Testis (tissue), 2 donors: ENCODE measurements at regions not wholly inside any gene's neighbourhood (a gene's known extent, or its start where the extent isn't known, plus 50 kb on each side); places are given as distances from the start of the nearest gene placed in this dataset.

ENCODE experiments used
- POLR2A ChIP-seq: fragments of 450-650 bp; IDR thresholded peaks from one replicate; pipeline ENCODE4 v1.6.1; 2017; ENCODE audit warnings: antibody characterized with exemption, mild to moderate bottlenecking, moderate library complexity
- TF ChIP-seq, protein P1 (sequence below), 3 experiments: fragments of 450-650 bp in 2 of 3; fragments of 200-600 bp in 1 of 3; sonication (generic) in 1 of 3; IDR thresholded peaks; one replicate each; pipeline ENCODE4 v1.5.1; 2016 to 2019; ENCODE audit warnings: antibody characterized with exemption in 3 of 3, mild to moderate bottlenecking in 2 of 3, moderate library complexity in 1 of 3

DNA sequence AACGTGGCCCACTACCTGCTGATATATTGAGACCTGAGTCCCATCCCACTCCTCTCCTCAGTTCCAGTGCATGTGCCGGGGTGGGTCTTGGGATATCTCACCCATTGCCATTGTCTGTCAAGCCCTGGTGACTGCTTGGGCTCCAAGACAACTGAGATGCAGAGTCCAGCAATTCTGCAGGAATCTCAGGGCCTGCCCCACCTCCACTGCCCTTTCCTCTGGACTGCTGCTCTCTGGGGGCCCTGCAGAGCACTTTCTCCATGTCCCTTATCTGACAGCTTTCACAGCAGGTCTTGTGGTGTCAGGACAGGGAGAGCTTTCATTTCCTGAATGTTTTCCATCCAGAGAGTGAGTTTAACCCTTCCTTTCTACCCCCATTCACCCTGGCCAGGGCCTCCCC is 152.9 kb downstream of the ARL4C start:
- TF ChIP-seq, protein P1, sequence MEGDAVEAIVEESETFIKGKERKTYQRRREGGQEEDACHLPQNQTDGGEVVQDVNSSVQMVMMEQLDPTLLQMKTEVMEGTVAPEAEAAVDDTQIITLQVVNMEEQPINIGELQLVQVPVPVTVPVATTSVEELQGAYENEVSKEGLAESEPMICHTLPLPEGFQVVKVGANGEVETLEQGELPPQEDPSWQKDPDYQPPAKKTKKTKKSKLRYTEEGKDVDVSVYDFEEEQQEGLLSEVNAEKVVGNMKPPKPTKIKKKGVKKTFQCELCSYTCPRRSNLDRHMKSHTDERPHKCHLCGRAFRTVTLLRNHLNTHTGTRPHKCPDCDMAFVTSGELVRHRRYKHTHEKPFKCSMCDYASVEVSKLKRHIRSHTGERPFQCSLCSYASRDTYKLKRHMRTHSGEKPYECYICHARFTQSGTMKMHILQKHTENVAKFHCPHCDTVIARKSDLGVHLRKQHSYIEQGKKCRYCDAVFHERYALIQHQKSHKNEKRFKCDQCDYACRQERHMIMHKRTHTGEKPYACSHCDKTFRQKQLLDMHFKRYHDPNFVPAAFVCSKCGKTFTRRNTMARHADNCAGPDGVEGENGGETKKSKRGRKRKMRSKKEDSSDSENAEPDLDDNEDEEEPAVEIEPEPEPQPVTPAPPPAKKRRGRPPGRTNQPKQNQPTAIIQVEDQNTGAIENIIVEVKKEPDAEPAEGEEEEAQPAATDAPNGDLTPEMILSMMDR (IDR thresholded peaks at IDR 0.05) = no peak
- no peak for TF ChIP-seq POLR2A
